ENCODE measurements at regions not wholly inside any gene's neighbourhood (a gene's known extent, or its start where the extent isn't known, plus 50 kb on each side); places are given as distances from the start of the nearest gene placed in this dataset.
"Not testable (repeated sequence)": the region's sequence is repeated elsewhere in the genome, so short reads cannot be mapped to it uniquely, and the experiment has no call there.

DNA sequence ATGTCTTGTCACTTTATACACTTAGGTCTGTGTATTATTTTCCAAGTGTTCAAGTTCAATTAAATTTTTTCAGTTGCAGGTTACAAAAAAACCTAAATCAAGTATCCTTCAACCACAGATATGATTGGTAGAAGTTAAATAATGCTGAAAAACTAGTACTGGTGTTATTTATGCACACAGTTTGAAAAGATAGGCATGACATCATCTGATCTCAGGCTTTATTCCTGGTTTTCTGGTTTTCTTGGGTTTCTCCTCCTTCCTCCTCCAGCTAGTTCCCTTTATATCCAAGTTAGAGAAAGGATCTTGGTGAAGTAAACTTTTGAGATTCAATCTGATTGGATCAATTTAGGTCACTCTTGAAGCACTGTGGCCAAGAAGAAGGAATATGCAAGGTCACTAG, 1201.1 kb upstream of the B3GALT2 start:
- Histone ChIP-seq H3K27ac (ENCODE audit: low read depth, low read length) (no peak overlapping the region), H3K4me1 (ENCODE audit: insufficient read depth, low read length) (no peaks in the 10 kb centered on the region), H3K9me3 (ENCODE audit: low read length) (no peaks in the 10 kb centered on the region), H3K27me3 (ENCODE audit: control insufficient read depth in 1 of 2, insufficient read depth in 2 of 2, low read length in 2 of 2) (no peaks in the 10 kb centered on the region), H3K4me3 (ENCODE audit: low read depth in 1 of 2, low read length in 2 of 2) (no peak overlapping the region), H3K9ac (ENCODE audit: low read length) (no peak overlapping the region), H3K36me3 (ENCODE audit: insufficient read depth, low read length) (no peaks in the 10 kb centered on the region)

- Histone ChIP-seq H3K36me3 (ENCODE audit: insufficient read depth, low read length) (no peaks in the 10 kb centered on the region), H3K9me3 (ENCODE audit: low read length) (no peaks in the 10 kb centered on the region), H3K9ac (ENCODE audit: low read length) (no peak overlapping the region)
These were observed 1192.1 kb upstream of the B3GALT2 start for GRCh38 chr1:194378517-194378916.

DNA sequence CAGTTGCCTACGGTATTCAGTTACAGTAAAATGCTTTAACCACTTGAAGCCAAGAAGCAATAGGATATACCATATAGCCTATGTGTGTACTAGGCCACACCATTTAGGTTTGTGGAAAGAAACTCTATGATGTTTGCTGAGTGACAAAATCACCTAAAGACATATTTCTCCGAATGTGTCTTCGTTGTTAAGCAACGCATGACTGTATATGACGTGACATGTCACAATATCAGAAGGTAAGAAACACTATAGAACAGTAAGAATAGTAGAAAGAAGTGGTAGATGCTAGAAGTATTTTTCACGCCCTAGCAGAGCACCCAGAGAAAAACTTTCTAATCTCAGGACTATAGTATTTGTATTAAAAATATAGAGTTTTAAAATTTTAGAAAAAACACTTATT, 1188.2 kb upstream of the B3GALT2 start:
- Histone ChIP-seq H3K36me3 (ENCODE audit: insufficient read depth, low read length) (no peaks in the 10 kb centered on the region), H3K4me3 (ENCODE audit: low read depth in 1 of 2, low read length in 2 of 2) (no peak overlapping the region), H3K27me3 (ENCODE audit: control insufficient read depth in 1 of 2, insufficient read depth in 2 of 2, low read length in 2 of 2) (no peaks in the 10 kb centered on the region), H3K4me1 (ENCODE audit: insufficient read depth, low read length) (no peaks in the 10 kb centered on the region), H3K9me3 (ENCODE audit: low read length) (no peaks in the 10 kb centered on the region), H3K27ac (ENCODE audit: low read depth, low read length) (no peak overlapping the region), H3K9ac (ENCODE audit: low read length) (no peak overlapping the region)

More at GRCh38 chr1:194378517-194378916, 1192.1 kb upstream of the B3GALT2 start:
- no peaks in the 10 kb centered on the region for H3K4me1 ChIP-seq (ENCODE audit: insufficient read depth, low read length)
- no peak overlapping the region for H3K4me3 ChIP-seq (ENCODE audit: low read depth in 1 of 2, low read length in 2 of 2)
- no peaks in the 10 kb centered on the region for H3K27me3 ChIP-seq (ENCODE audit: control insufficient read depth in 1 of 2, insufficient read depth in 2 of 2, low read length in 2 of 2)
- H3K27ac ChIP-seq (ENCODE audit: low read depth, low read length) = no peak overlapping the region

DNA sequence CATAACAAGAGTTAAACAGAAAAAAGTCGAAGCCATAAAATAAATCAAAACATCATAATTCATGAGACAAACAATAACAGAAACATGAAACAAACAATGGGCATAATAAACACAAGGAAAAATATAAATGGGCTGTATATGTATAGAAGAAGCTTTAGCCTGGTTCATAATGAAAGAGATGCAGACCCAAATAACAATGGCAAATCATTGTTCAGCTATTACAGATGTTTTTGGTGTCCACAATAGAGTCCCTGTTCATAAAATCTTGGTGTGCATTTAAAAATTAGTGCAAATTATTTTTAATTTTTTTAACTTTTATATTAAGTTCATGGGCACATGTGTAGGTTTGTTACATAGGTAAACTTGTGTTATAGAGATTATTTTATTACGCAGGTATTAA, 1185.9 kb upstream of the B3GALT2 start:
- Histone ChIP-seq H3K9me3 (ENCODE audit: low read length) (no peaks in the 10 kb centered on the region), H3K27ac (ENCODE audit: low read depth, low read length) (no peak overlapping the region), H3K4me3 (ENCODE audit: low read depth in 1 of 2, low read length in 2 of 2) (no peak overlapping the region), H3K27me3 (ENCODE audit: control insufficient read depth in 1 of 2, insufficient read depth in 2 of 2, low read length in 2 of 2) (no peaks in the 10 kb centered on the region), H3K4me1 (ENCODE audit: insufficient read depth, low read length) (no peaks in the 10 kb centered on the region), H3K36me3 (ENCODE audit: insufficient read depth, low read length) (no peaks in the 10 kb centered on the region), H3K9ac (ENCODE audit: low read length) (no peak overlapping the region)

DNA sequence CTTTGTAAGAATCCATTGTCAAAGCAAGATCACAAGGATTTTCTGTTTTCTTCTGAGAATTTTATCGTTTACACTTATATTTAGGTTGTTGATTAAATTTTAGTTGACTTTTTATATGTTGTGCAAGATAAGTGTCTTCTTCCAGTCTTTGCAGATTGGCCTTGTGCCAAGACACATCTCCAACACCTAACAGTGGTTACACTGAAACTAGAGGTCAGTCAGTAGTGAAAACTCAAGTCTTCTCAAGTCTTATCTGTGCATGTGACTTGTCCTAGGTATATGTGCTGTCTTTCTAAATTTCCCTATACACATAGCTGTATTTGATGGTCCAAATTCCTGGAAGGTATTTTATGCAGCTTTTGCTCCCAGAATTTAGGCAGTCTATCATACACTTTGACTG, 1183.2 kb upstream of the B3GALT2 start:
- Histone ChIP-seq H3K9ac (ENCODE audit: low read length) (no peak overlapping the region), H3K27ac (ENCODE audit: low read depth, low read length) (no peak overlapping the region), H3K4me3 (ENCODE audit: low read depth in 1 of 2, low read length in 2 of 2) (no peak overlapping the region), H3K27me3 (ENCODE audit: control insufficient read depth in 1 of 2, insufficient read depth in 2 of 2, low read length in 2 of 2) (no peaks in the 10 kb centered on the region), H3K36me3 (ENCODE audit: insufficient read depth, low read length) (no peaks in the 10 kb centered on the region), H3K4me1 (ENCODE audit: insufficient read depth, low read length) (no peaks in the 10 kb centered on the region), H3K9me3 (ENCODE audit: low read length) (no peaks in the 10 kb centered on the region)

DNA sequence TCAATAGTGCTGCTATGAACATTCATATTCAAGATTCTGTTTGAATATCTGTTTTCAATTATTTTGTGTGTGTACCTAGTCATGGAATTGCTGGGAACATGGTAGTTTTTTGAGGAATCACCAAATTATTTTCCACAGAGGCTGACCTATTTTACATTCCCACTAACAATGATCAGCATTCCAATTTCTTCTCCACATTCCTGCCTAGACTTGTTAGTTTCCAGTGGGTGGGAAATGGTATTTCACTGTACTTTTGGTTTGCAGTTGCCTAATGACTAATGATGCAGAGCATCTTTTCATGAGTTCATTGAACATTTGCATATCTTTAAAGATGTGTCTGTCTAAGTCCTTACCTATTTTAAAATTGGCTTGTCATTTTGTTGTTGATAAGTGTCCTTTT, 1182.6 kb upstream of the B3GALT2 start:
- H3K9ac ChIP-seq (ENCODE audit: low read length) = no peak overlapping the region
- no peak overlapping the region for H3K4me3 ChIP-seq (ENCODE audit: low read depth in 1 of 2, low read length in 2 of 2)
- H3K4me1 ChIP-seq (ENCODE audit: insufficient read depth, low read length) = no peaks in the 10 kb centered on the region
- no peaks in the 10 kb centered on the region for H3K36me3 ChIP-seq (ENCODE audit: insufficient read depth, low read length)
- no peaks in the 10 kb centered on the region for H3K9me3 ChIP-seq (ENCODE audit: low read length)
- no peak overlapping the region for H3K27ac ChIP-seq (ENCODE audit: low read depth, low read length)
- no peaks in the 10 kb centered on the region for H3K27me3 ChIP-seq (ENCODE audit: control insufficient read depth in 1 of 2, insufficient read depth in 2 of 2, low read length in 2 of 2)

- Histone ChIP-seq H3K36me3 (ENCODE audit: insufficient read depth, low read length) (no peaks in the 10 kb centered on the region), H3K27ac (ENCODE audit: low read depth, low read length) (no peak overlapping the region), H3K4me3 (ENCODE audit: low read depth in 1 of 2, low read length in 2 of 2) (no peak overlapping the region), H3K4me1 (ENCODE audit: insufficient read depth, low read length) (no peaks in the 10 kb centered on the region), H3K9me3 (ENCODE audit: low read length) (no peaks in the 10 kb centered on the region), H3K27me3 (ENCODE audit: control insufficient read depth in 1 of 2, insufficient read depth in 2 of 2, low read length in 2 of 2) (no peaks in the 10 kb centered on the region), H3K9ac (ENCODE audit: low read length) (no peak overlapping the region)
These were observed 1180.7 kb upstream of the B3GALT2 start for GRCh38 chr1:194367121-194367520.

- H3K4me1 ChIP-seq (ENCODE audit: insufficient read depth, low read length) = no peaks in the 10 kb centered on the region
- H3K9ac ChIP-seq (ENCODE audit: low read length) = no peak overlapping the region
- no peaks in the 10 kb centered on the region for H3K27me3 ChIP-seq (ENCODE audit: control insufficient read depth in 1 of 2, insufficient read depth in 2 of 2, low read length in 2 of 2)
- no peaks in the 10 kb centered on the region for H3K9me3 ChIP-seq (ENCODE audit: low read length)
- no peaks in the 10 kb centered on the region for H3K36me3 ChIP-seq (ENCODE audit: insufficient read depth, low read length)
- H3K27ac ChIP-seq (ENCODE audit: low read depth, low read length) = no peak overlapping the region
- no peak overlapping the region for H3K4me3 ChIP-seq (ENCODE audit: low read depth in 1 of 2, low read length in 2 of 2)
These were observed 1180.3 kb upstream of the B3GALT2 start for GRCh38 chr1:194366705-194367104.

- Histone ChIP-seq H3K36me3 (ENCODE audit: insufficient read depth, low read length) (no peaks in the 10 kb centered on the region), H3K4me3 (ENCODE audit: low read depth in 1 of 2, low read length in 2 of 2) (no peak overlapping the region), H3K4me1 (ENCODE audit: insufficient read depth, low read length) (no peaks in the 10 kb centered on the region), H3K9me3 (ENCODE audit: low read length) (no peaks in the 10 kb centered on the region), H3K27ac (ENCODE audit: low read depth, low read length) (no peak overlapping the region), H3K9ac (ENCODE audit: low read length) (no peak overlapping the region), H3K27me3 (ENCODE audit: control insufficient read depth in 1 of 2, insufficient read depth in 2 of 2, low read length in 2 of 2) (no peaks in the 10 kb centered on the region)
These were observed 1175.9 kb upstream of the B3GALT2 start for GRCh38 chr1:194362327-194362726.

GRCh38 chr1:194361374-194362131, 1175.1 kb upstream of the B3GALT2 start:
- H3K9me3 ChIP-seq (ENCODE audit: low read length) = no peaks in the 10 kb centered on the region
- H3K4me1 ChIP-seq (ENCODE audit: insufficient read depth, low read length) = no peaks in the 10 kb centered on the region
- H3K36me3 ChIP-seq (ENCODE audit: insufficient read depth, low read length) = no peaks in the 10 kb centered on the region
- no peak overlapping the region for H3K9ac ChIP-seq (ENCODE audit: low read length)
- H3K4me3 ChIP-seq (ENCODE audit: low read depth in 1 of 2, low read length in 2 of 2) = no peak overlapping the region
- H3K27ac ChIP-seq (ENCODE audit: low read depth, low read length) = no peak overlapping the region
- H3K27me3 ChIP-seq (ENCODE audit: control insufficient read depth in 1 of 2, insufficient read depth in 2 of 2, low read length in 2 of 2) = no peaks in the 10 kb centered on the region

- Histone ChIP-seq H3K27me3 (ENCODE audit: control insufficient read depth in 1 of 2, insufficient read depth in 2 of 2, low read length in 2 of 2) (no peaks in the 10 kb centered on the region), H3K9ac (ENCODE audit: low read length) (no peak overlapping the region), H3K27ac (ENCODE audit: low read depth, low read length) (no peak overlapping the region), H3K36me3 (ENCODE audit: insufficient read depth, low read length) (no peaks in the 10 kb centered on the region), H3K9me3 (ENCODE audit: low read length) (no peaks in the 10 kb centered on the region), H3K4me1 (ENCODE audit: insufficient read depth, low read length) (no peaks in the 10 kb centered on the region), H3K4me3 (ENCODE audit: low read depth in 1 of 2, low read length in 2 of 2) (no peak overlapping the region)
These were observed 1171.8 kb upstream of the B3GALT2 start for GRCh38 chr1:194358208-194358581.

DNA sequence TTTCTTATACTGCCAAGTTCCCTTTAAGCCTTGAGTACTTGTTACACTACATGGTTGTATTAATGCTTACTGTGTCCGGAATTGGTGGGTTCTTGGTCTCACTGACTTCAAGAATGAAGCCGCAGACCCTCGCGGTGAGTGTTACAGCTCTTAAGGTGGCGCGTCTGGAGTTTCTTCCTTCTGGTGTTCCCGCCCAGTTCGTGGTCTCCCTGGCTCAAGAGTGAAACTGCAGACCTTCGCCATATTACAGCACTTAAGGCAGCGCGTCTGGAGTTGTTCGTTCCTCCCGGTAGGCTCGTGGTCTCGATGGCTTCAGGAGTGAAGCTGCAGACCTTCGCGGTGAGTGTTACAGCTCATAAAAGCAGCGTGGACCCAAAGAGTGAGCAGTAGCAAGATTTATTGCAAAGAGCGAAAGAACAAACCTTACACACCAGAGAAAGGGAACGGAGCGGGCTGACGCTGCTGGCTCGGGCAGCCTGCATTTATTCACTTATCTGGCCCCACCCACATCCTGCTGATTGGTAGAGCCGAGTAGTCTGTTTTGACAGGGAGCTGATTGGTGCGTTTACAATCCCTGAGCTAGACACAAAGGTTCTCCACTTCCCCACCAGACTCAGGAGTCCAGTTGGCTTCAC, 1171.3 kb upstream of the B3GALT2 start:
- not testable (repeated sequence) for H3K4me3 ChIP-seq (ENCODE audit: low read depth in 1 of 2, low read length in 2 of 2); H3K27ac ChIP-seq (ENCODE audit: low read depth, low read length); H3K4me1 ChIP-seq (ENCODE audit: insufficient read depth, low read length); H3K27me3 ChIP-seq (ENCODE audit: control insufficient read depth in 1 of 2, insufficient read depth in 2 of 2, low read length in 2 of 2); H3K36me3 ChIP-seq (ENCODE audit: insufficient read depth, low read length); H3K9ac ChIP-seq (ENCODE audit: low read length); H3K9me3 ChIP-seq (ENCODE audit: low read length)

Data from muscle layer of colon (tissue), 2 donors.